Neural progenitor cell (in vitro differentiated cells): ENCODE measurements at regions not wholly inside any gene's neighbourhood (a gene's known extent, or its start where the extent isn't known, plus 50 kb on each side); places are given as distances from the start of the nearest gene placed in this dataset.

Source experiments
- CTCF ChIP-seq: fragments of 200-600 bp; sonication (generic); IDR thresholded peaks from 2 replicates; pipeline ENCODE4 v1.5.1; 2017; ENCODE audit warnings: antibody characterized with exemption, mild to moderate bottlenecking
- EZH2 ChIP-seq: fragments of 200-600 bp; sonication (generic); IDR thresholded peaks from 2 replicates; pipeline ENCODE4 v1.6.1; 2017; ENCODE audit warnings: antibody characterized with exemption, mild to moderate bottlenecking, moderate library complexity
- EZH2phosphoT487 ChIP-seq: fragments of 200-600 bp; sonication (generic); IDR thresholded peaks from 2 replicates; pipeline ENCODE4 v1.6.1; 2017; ENCODE audit warnings: antibody characterized with exemption

GRCh38 chr15:31271224-31271635 is 55.4 kb upstream of the KLF13 start:
- TF ChIP-seq CTCF: no peak
- no peak for TF ChIP-seq EZH2
- TF ChIP-seq EZH2phosphoT487: no peak
